ENCODE measurements at regions not wholly inside any gene's neighbourhood (a gene's known extent, or its start where the extent isn't known, plus 50 kb on each side); places are given as distances from the start of the nearest gene placed in this dataset.

GRCh38 chr3:41117398-41117870 is 81.9 kb upstream of the CTNNB1 start:
- H3K4me1 ChIP-seq (ENCODE audit: insufficient read depth, low read length): peaks cover 2% of the 10 kb centered on the region; the same call in 1 of the 2 replicates
- no peak overlapping the region for H2BK120ac ChIP-seq (ENCODE audit: low read depth, low read length, poor library complexity, severe bottlenecking)
- no peaks in the 10 kb centered on the region for H3K9me3 ChIP-seq (ENCODE audit: control insufficient read depth, low read depth, low read length)
- no peaks in the 10 kb centered on the region for H3K79me1 ChIP-seq (ENCODE audit: insufficient read depth, low read depth, low read length, poor library complexity, severe bottlenecking)
- H2BK5ac ChIP-seq (ENCODE audit: insufficient read length, low read length): no peak overlapping the region
- no peak overlapping the region for H4K8ac ChIP-seq (replicated peaks; ENCODE audit: insufficient read length, low read depth, low read length)
- H3T11ph ChIP-seq (ENCODE audit: low read length): no peak overlapping the region
- H2AK5ac ChIP-seq (ENCODE audit: insufficient read length, low read length): no peak overlapping the region
- no peak overlapping the region for H3K4ac ChIP-seq (ENCODE audit: low read depth, low read length)
- Mint-ChIP-seq H3K27me3 (ENCODE audit: low read depth) (peaks cover 17% of the 10 kb centered on the region), H3K9me3 (no peaks in the 10 kb centered on the region), H3K27ac (no peak overlapping the region), H3K4me1 (peaks cover 34 to 40% of the 10 kb centered on the region in 2 experiments), H3K4me3 (no peak overlapping the region), H3K36me3 (ENCODE audit: insufficient read depth in 1 of 3, low read depth in 3 of 3) (no peaks in the 10 kb centered on the region; a peak in 1 of 7 replicates)
- H3K23ac ChIP-seq (ENCODE audit: insufficient read length, low read depth, low read length): no peak overlapping the region
- no peak overlapping the region for H3K14ac ChIP-seq (ENCODE audit: insufficient read depth, low read length)
- H4K5ac ChIP-seq (ENCODE audit: insufficient read length, low read depth, low read length): no peak overlapping the region
- no peak overlapping the region for H3K27ac ChIP-seq (ENCODE audit: insufficient read length, low read depth, low read length)
- H2BK15ac ChIP-seq (ENCODE audit: low read depth, low read length): no peak overlapping the region
- H3K56ac ChIP-seq (ENCODE audit: insufficient read length, low read depth, low read length): no peak overlapping the region
- H3K79me2 ChIP-seq (ENCODE audit: insufficient read depth, low read length): no peaks in the 10 kb centered on the region
- H3K4me2 ChIP-seq (ENCODE audit: insufficient read depth, insufficient read length, low read length): no peak overlapping the region
- DNase-seq: no peak
- no peak overlapping the region for H3K18ac ChIP-seq (ENCODE audit: insufficient read length, low read depth, low read length)
- TF ChIP-seq, protein P1, sequence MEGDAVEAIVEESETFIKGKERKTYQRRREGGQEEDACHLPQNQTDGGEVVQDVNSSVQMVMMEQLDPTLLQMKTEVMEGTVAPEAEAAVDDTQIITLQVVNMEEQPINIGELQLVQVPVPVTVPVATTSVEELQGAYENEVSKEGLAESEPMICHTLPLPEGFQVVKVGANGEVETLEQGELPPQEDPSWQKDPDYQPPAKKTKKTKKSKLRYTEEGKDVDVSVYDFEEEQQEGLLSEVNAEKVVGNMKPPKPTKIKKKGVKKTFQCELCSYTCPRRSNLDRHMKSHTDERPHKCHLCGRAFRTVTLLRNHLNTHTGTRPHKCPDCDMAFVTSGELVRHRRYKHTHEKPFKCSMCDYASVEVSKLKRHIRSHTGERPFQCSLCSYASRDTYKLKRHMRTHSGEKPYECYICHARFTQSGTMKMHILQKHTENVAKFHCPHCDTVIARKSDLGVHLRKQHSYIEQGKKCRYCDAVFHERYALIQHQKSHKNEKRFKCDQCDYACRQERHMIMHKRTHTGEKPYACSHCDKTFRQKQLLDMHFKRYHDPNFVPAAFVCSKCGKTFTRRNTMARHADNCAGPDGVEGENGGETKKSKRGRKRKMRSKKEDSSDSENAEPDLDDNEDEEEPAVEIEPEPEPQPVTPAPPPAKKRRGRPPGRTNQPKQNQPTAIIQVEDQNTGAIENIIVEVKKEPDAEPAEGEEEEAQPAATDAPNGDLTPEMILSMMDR (conservative IDR thresholded peaks at IDR 0.05): no peak
- WGBS (ENCODE audit: extremely low coverage, insufficient read length, low lambda C conversion rate): no CpG with 5 or more reads among the region's 15 CpGs
- no peak overlapping the region for H4K91ac ChIP-seq (ENCODE audit: insufficient read length, low read depth, low read length)
- H2BK20ac ChIP-seq (ENCODE audit: low read depth, low read length, poor library complexity, severe bottlenecking): no peak overlapping the region
- no peak overlapping the region for H2AFZ ChIP-seq (ENCODE audit: low read length)
- H4K20me1 ChIP-seq (ENCODE audit: control insufficient read depth, insufficient read depth, insufficient read length): no peaks in the 10 kb centered on the region
- H2BK12ac ChIP-seq (ENCODE audit: insufficient read length, low read depth, low read length): no peak overlapping the region
- no peaks in the 10 kb centered on the region for H3K23me2 ChIP-seq (ENCODE audit: insufficient read length, low read depth, low read length, poor library complexity, severe bottlenecking)
- no peaks in the 10 kb centered on the region for H3K27me3 ChIP-seq (ENCODE audit: insufficient read depth, low read length)
- no peak overlapping the region for H3K9ac ChIP-seq (ENCODE audit: extremely low read depth, insufficient read length, low read length)

Data from H9 (cell line).